ENCODE measurements at regions not wholly inside any gene's neighbourhood (a gene's known extent, or its start where the extent isn't known, plus 50 kb on each side); places are given as distances from the start of the nearest gene placed in this dataset.

DNA sequence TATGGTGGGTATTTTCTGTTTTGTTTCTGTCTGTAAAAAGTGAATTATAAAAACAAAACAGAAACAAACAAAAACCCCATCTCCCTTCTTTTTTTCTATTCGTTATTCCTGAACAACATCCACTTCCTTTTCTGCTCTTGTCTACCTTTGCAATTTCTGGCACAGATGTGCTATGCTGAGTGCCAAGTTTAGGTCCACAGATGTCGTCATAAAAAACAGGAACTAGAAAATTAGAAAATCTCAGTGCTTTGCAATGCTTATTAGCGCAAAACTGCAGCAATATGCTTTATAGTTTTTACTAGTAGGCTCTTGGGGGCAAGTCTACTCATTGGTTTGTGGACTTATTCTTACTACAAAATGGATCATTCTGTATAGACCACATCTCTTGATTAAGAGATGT, 94.2 kb upstream of the PRKCQ start:
- TF ChIP-seq, protein P1, sequence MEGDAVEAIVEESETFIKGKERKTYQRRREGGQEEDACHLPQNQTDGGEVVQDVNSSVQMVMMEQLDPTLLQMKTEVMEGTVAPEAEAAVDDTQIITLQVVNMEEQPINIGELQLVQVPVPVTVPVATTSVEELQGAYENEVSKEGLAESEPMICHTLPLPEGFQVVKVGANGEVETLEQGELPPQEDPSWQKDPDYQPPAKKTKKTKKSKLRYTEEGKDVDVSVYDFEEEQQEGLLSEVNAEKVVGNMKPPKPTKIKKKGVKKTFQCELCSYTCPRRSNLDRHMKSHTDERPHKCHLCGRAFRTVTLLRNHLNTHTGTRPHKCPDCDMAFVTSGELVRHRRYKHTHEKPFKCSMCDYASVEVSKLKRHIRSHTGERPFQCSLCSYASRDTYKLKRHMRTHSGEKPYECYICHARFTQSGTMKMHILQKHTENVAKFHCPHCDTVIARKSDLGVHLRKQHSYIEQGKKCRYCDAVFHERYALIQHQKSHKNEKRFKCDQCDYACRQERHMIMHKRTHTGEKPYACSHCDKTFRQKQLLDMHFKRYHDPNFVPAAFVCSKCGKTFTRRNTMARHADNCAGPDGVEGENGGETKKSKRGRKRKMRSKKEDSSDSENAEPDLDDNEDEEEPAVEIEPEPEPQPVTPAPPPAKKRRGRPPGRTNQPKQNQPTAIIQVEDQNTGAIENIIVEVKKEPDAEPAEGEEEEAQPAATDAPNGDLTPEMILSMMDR (IDR thresholded peaks at IDR 0.05): no peak
- no peak for TF ChIP-seq POLR2AphosphoS5 (IDR thresholded peaks at IDR 0.05; ENCODE audit: insufficient read depth in 1 of 2, low read depth in 1 of 2)

Measured in vagina (tissue), 2 donors.